SH-SY5Y (cell line): ENCODE measurements at regions not wholly inside any gene's neighbourhood (a gene's known extent, or its start where the extent isn't known, plus 50 kb on each side); places are given as distances from the start of the nearest gene placed in this dataset.

Experiments used
- GATA2 ChIP-seq: IDR thresholded peaks from 2 replicates; pipeline ENCODE4 v1.6.1; 2011; ENCODE audit warnings: mild to moderate bottlenecking, low read depth, low read length
- GATA3 ChIP-seq: IDR thresholded peaks from 2 replicates; pipeline ENCODE4 v1.6.1; 2011; ENCODE audit warnings: low read depth, mild to moderate bottlenecking, low read length, moderate library complexity

- TF ChIP-seq GATA3 (no peak), GATA2 (no peak)
Measured at GRCh38 chr20:48257833-48258232, 472.6 kb upstream of the SULF2 start.
